ENCODE measurements at regions not wholly inside any gene's neighbourhood (a gene's known extent, or its start where the extent isn't known, plus 50 kb on each side); places are given as distances from the start of the nearest gene placed in this dataset.

GRCh38 chr11:37502202-37502601 lies 904.2 kb upstream of the RAG2 start:
- Histone ChIP-seq H3K4me3 (replicated peaks; ENCODE audit: insufficient read depth, low read length) (no peak overlapping the region), H3K27me3 (ENCODE audit: insufficient read depth, poor library complexity, severe bottlenecking) (no peaks in the 10 kb centered on the region), H3K27ac (replicated peaks) (no peak overlapping the region)
- TF ChIP-seq REST (IDR thresholded peaks at IDR 0.05; ENCODE audit: insufficient replicate concordance, low read depth) = no peak
- no peak for TF ChIP-seq CTCF (IDR thresholded peaks at IDR 0.05; ENCODE audit: insufficient read depth, low read length)
- no peak for TF ChIP-seq SPI1 (IDR thresholded peaks at IDR 0.05; ENCODE audit: borderline replicate concordance, low read depth)
- no peak for TF ChIP-seq GABPA (IDR thresholded peaks at IDR 0.05; ENCODE audit: low read depth)
- TF ChIP-seq POLR2AphosphoS5 (IDR thresholded peaks at IDR 0.05; ENCODE audit: low read depth) = no peak
- DNase-seq (ENCODE audit: low read depth in 1 of 2, low spot score in 1 of 2) = no peak

GRCh38 chr11:37500425-37500824 lies 902.4 kb upstream of the RAG2 start:
- DNase-seq (ENCODE audit: low read depth in 1 of 2, low spot score in 1 of 2) = no peak
- H3K27ac ChIP-seq (replicated peaks) = no peak overlapping the region
- H3K4me3 ChIP-seq (replicated peaks; ENCODE audit: insufficient read depth, low read length) = no peak overlapping the region
- TF ChIP-seq SPI1 (IDR thresholded peaks at IDR 0.05; ENCODE audit: borderline replicate concordance, low read depth) = no peak
- TF ChIP-seq CTCF (IDR thresholded peaks at IDR 0.05; ENCODE audit: insufficient read depth, low read length) = no peak
- no peak for TF ChIP-seq REST (IDR thresholded peaks at IDR 0.05; ENCODE audit: insufficient replicate concordance, low read depth)
- TF ChIP-seq GABPA (IDR thresholded peaks at IDR 0.05; ENCODE audit: low read depth) = no peak
- TF ChIP-seq POLR2AphosphoS5 (IDR thresholded peaks at IDR 0.05; ENCODE audit: low read depth) = no peak
- H3K27me3 ChIP-seq (ENCODE audit: insufficient read depth, poor library complexity, severe bottlenecking) = no peaks in the 10 kb centered on the region

GRCh38 chr11:37497326-37497725 lies 899.3 kb upstream of the RAG2 start:
- no peak overlapping the region for H3K4me3 ChIP-seq (replicated peaks; ENCODE audit: insufficient read depth, low read length)
- H3K27me3 ChIP-seq (ENCODE audit: insufficient read depth, poor library complexity, severe bottlenecking) = no peaks in the 10 kb centered on the region
- no peak overlapping the region for H3K27ac ChIP-seq (replicated peaks)
- DNase-seq (ENCODE audit: low read depth in 1 of 2, low spot score in 1 of 2) = no peak
- TF ChIP-seq SPI1 (IDR thresholded peaks at IDR 0.05; ENCODE audit: borderline replicate concordance, low read depth) (no peak), REST (IDR thresholded peaks at IDR 0.05; ENCODE audit: insufficient replicate concordance, low read depth) (no peak), CTCF (IDR thresholded peaks at IDR 0.05; ENCODE audit: insufficient read depth, low read length) (no peak), GABPA (IDR thresholded peaks at IDR 0.05; ENCODE audit: low read depth) (no peak), POLR2AphosphoS5 (IDR thresholded peaks at IDR 0.05; ENCODE audit: low read depth) (no peak)

Data from HL-60 (cell line).